ENCODE measurements at regions not wholly inside any gene's neighbourhood (a gene's known extent, or its start where the extent isn't known, plus 50 kb on each side); places are given as distances from the start of the nearest gene placed in this dataset.

- Histone ChIP-seq H4K20me1 (ENCODE audit: insufficient read depth) (no peaks in the 10 kb centered on the region), H3K4me1 (ENCODE audit: control insufficient read depth in 1 of 2, insufficient read depth in 2 of 2, low read length in 2 of 2) (no peaks in the 10 kb centered on the region), H3K9me3 (ENCODE audit: control insufficient read depth in 1 of 2, insufficient read depth in 1 of 2, low read depth in 1 of 2, low read length in 2 of 2) (peaks cover 12 to 27% of the 10 kb centered on the region in 2 experiments; a peak in 3 of 4 replicates), H3K4me2 (ENCODE audit: low read length) (no peak overlapping the region), H3K9ac (ENCODE audit: low read length) (no peak overlapping the region), H2AFZ (ENCODE audit: low read depth, low read length, poor library complexity, severe bottlenecking) (no peak overlapping the region), H3K36me3 (ENCODE audit: control insufficient read depth in 1 of 2, insufficient read depth in 2 of 2, low read length in 2 of 2) (no peaks in the 10 kb centered on the region), H3K79me2 (ENCODE audit: insufficient read depth, low read length) (no peaks in the 10 kb centered on the region), H3K4me3 (replicated peaks in 1 of 2; ENCODE audit: low read depth in 1 of 2, low read length in 2 of 2) (no peak overlapping the region), H3K9me2 (ENCODE audit: insufficient read depth) (no peaks in the 10 kb centered on the region), H3K27me3 (ENCODE audit: insufficient read depth, low read length) (no peaks in the 10 kb centered on the region), H3K27ac (ENCODE audit: low read depth, low read length) (no peak overlapping the region)
- no peak for TF ChIP-seq ELF1 (IDR thresholded peaks at IDR 0.05; ENCODE audit: borderline replicate concordance, low read depth)
- no peak for TF ChIP-seq ATF3 (IDR thresholded peaks at IDR 0.05)
- TF ChIP-seq ZBTB33 (IDR thresholded peaks at IDR 0.05; ENCODE audit: extremely low read depth, insufficient replicate concordance, low read length), result no peak
- TF ChIP-seq JUND (IDR thresholded peaks at IDR 0.05), result no peak
- TF ChIP-seq RAD21 (IDR thresholded peaks at IDR 0.05; ENCODE audit: low read depth), result no peak
- TF ChIP-seq SIN3A (IDR thresholded peaks at IDR 0.05; ENCODE audit: low read depth), result no peak
- no peak for TF ChIP-seq YY1 (IDR thresholded peaks at IDR 0.05; ENCODE audit: extremely low read depth, insufficient replicate concordance, low read depth, low read length)
- no peak for TF ChIP-seq EZH2phosphoT487 (IDR thresholded peaks at IDR 0.05; ENCODE audit: borderline replicate concordance)
- TF ChIP-seq CEBPB (IDR thresholded peaks at IDR 0.05; ENCODE audit: low read depth), result no peak
- no peak for TF ChIP-seq TCF7L2 (IDR thresholded peaks at IDR 0.05; ENCODE audit: borderline replicate concordance, extremely low read depth, insufficient read depth, insufficient read length)
- TF ChIP-seq ZNF274 (IDR thresholded peaks at IDR 0.05; ENCODE audit: low read depth, low read length), result no peak
- DNase-seq (ENCODE audit: low read depth, low spot score) (no peak), ATAC-seq (no peak)
- intact Hi-C loops (cut with micrococcal nuclease), result no loop called here
- no TSS peak for BruUV-seq (replicated peaks)
- ChIA-PET RAD21 (ENCODE audit: low non-redundant PET in 1 of 2, low total read pairs in 2 of 2, uncharacterized antibody in 2 of 2, unreplicated experiment in 2 of 2) (no interaction called here), POLR2A (no interaction called here), CTCF (no interaction called here)
Measured at GRCh38 chr15:46178138-46178537, 543.3 kb downstream of the SQOR start.

Measured in HCT116 (cell line).